Activated effector memory CD4-positive, alpha-beta T cell treated with Interleukin-2 at 50 U/mL for 16 hours (primary cell): ENCODE measurements at regions not wholly inside any gene's neighbourhood (a gene's known extent, or its start where the extent isn't known, plus 50 kb on each side); places are given as distances from the start of the nearest gene placed in this dataset.
"Not testable (repeated sequence)": the region's sequence is repeated elsewhere in the genome, so short reads cannot be mapped to it uniquely, and the experiment has no call there.

Source experiments
- DNase-seq: peaks from one replicate; pipeline ENCODE4 v3.0.0-alpha.2; 2020

- DNase-seq: no peak
Measured at GRCh38 chr2:236981701-236982485, 103.8 kb upstream of the COPS8 start.

GRCh38 chr2:236982693-236983455 is 102.8 kb upstream of the COPS8 start:
- no peak for DNase-seq

GRCh38 chr2:236984046-236984445 is 101.6 kb upstream of the COPS8 start:
- no peak for DNase-seq

- no peak for DNase-seq
Measured at GRCh38 chr2:236985761-236986339, 99.8 kb upstream of the COPS8 start.

- no peak for DNase-seq
Measured at GRCh38 chr2:236986524-236987330, 99.0 kb upstream of the COPS8 start.

GRCh38 chr2:236988216-236988615 is 97.5 kb upstream of the COPS8 start:
- no peak for DNase-seq

- no peak for DNase-seq
Measured at GRCh38 chr2:236988690-236989624, 96.7 kb upstream of the COPS8 start.

- DNase-seq: no peak
Measured at GRCh38 chr2:236990552-236990951, 95.1 kb upstream of the COPS8 start.

GRCh38 chr2:236991874-236992273 is 93.8 kb upstream of the COPS8 start:
- DNase-seq: no peak

- no peak for DNase-seq
Measured at GRCh38 chr2:236993286-236993685, 92.4 kb upstream of the COPS8 start.

GRCh38 chr2:236994361-236994760 is 91.3 kb upstream of the COPS8 start:
- no peak for DNase-seq

- no peak for DNase-seq
Measured at GRCh38 chr2:236997069-236997715, 88.5 kb upstream of the COPS8 start.

- no peak for DNase-seq
Measured at GRCh38 chr2:236998236-236998635, 87.5 kb upstream of the COPS8 start.

GRCh38 chr2:236998758-236999157 is 86.9 kb upstream of the COPS8 start:
- DNase-seq: no peak

GRCh38 chr2:237000481-237000880 is 85.2 kb upstream of the COPS8 start:
- no peak for DNase-seq

GRCh38 chr2:237005341-237005740 is 80.3 kb upstream of the COPS8 start:
- not testable (repeated sequence) for DNase-seq

GRCh38 chr2:237011206-237011795 is 74.4 kb upstream of the COPS8 start:
- no peak for DNase-seq

GRCh38 chr2:237012004-237012403 is 73.7 kb upstream of the COPS8 start:
- DNase-seq: no peak

GRCh38 chr2:237012577-237013267 is 73.0 kb upstream of the COPS8 start:
- DNase-seq: no peak
